ENCODE measurements at regions not wholly inside any gene's neighbourhood (a gene's known extent, or its start where the extent isn't known, plus 50 kb on each side); places are given as distances from the start of the nearest gene placed in this dataset.

DNA sequence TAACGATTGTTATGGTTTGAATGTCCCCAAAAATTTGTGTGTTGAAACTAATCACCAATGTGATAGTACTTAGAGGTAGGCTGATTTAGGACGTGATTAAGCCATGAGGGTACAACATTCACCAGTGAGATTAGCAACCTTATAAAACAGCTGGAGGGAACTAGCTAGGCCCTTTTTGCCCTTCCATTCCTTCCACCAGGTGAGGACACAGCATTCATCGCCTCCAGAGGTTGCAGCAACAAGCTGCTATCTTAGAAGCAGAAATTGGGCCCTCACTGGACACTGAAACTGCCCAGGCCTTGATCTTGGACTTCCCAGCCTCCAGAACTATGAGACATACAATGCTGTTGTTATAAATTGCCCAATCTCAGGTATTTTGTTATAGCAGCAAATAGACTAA, 340.7 kb upstream of the JARID2 start:
- no peak for TF ChIP-seq CTCF (IDR thresholded peaks at IDR 0.05; ENCODE audit: low read length)
- no peak for TF ChIP-seq EZH2phosphoT487 (IDR thresholded peaks at IDR 0.05; ENCODE audit: low read length)
- TF ChIP-seq EZH2 (optimal IDR thresholded peaks at IDR 0.05; ENCODE audit: low read depth, low read length): no peak

Measured in MM.1S (cell line).